ENCODE measurements at regions not wholly inside any gene's neighbourhood (a gene's known extent, or its start where the extent isn't known, plus 50 kb on each side); places are given as distances from the start of the nearest gene placed in this dataset.
A peak's percentile ranks its signal among the peaks of the same experiment; 100 is the strongest.
"Not testable (repeated sequence)": the region's sequence is repeated elsewhere in the genome, so short reads cannot be mapped to it uniquely, and the experiment has no call there.

DNA sequence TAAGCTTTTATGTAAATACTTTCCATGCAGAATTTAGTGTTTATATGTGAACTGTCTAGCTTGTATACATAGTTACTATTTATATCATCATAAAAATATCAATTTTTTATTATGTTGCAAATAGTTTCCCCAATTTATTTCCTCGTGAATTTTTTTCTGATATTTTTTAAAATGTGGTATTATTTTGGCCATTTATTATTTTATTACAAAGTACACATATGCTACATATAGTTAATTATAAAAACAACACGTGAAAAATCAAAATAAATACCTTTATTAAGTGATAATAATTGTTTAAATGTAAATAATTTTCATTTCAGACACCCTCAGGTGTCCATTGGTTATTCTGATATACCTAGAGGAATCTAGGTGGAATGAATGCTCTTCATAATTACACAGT is 1394.9 kb upstream of the PRR20A start:
- DNase-seq: no peak

- no peak for DNase-seq
Measured at GRCh38 chr13:55761986-55762385, 1378.7 kb upstream of the PRR20A start.

DNA sequence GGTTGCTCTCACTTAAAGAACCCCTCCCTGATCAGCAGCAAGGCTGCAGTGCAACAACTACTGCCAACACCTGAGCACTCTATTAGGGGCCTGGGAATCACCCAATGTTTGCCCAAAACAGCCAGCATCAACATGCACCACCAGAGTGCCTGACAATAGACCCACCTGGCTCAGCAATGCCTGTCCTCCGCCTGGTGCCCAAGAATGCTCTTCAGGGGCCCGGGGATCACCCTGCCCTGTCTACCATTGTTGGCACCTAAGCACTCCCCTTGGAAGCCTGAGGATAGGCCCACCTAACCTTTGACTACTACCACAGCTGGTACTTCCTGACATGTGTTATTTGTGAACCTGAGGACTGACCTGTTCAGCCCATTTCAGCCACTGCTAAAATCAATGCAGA is 1363.1 kb upstream of the PRR20A start:
- DNase-seq: no peak

DNA sequence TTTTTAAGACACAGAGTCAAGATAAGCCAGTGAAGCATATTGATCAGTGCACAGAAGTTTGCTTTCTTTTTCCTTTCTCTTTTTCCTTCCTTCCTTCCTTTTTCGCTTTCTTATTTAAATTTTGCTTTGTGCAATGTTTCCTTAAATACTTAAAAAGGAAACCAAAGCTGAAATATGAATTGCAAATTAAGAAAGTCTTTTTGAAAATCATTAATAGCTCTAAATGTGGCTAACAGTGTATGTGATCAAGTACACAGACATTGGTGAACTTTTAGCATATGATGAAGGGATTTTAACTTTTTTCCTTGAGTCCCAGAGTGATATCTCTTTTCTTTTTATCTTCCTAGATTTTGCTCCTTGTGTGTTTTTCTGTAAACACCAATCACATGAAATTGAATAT is 1356.9 kb upstream of the PRR20A start:
- DNase-seq: no peak

DNA sequence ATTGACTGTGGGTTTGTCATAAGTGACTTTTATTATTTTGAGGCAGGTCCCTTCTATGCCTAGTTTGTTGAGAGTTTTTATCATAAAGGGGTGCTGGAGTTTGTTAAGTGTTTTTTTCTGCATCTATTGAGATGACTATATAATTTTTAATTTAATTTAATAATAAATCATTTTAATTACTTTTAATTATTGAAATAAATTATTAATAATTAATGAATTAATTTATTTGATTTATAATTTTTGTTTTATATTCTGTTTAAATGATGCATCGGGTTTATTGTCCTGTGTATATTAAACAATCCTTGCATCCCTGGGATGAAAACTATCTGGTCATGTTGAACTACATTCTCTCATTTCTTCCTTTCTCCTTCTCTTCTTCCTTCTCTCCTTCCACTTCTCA is 1352.2 kb upstream of the PRR20A start:
- no peak for DNase-seq

DNA sequence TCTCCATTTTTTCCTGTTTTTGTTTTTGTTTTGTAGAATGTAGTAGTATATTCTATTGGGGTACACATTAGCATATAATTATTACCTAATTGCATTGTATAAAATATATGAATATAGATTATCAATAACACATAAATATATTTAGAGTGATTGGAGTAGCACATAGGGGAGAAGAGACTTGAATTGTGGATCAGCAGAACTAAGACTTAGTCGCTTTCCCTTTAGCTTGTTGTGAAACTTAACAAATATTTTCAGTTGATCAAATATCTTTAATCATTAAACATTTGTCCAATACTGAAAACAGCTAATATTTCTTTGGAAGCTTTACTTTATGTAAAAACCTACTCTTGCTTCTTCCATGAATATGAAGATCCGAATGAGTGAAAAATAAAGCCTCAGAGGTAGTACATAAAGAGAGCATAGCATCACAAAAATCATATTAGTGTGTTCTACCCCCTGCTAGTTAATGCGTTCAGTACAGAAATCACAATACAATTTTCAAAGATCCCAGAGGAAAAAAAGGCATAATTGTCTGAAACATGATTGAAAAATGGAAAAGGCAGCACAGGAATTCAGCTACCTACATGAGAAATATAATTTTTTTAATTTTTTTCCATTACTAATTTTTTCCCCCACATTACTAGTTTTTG is 1348.0 kb upstream of the PRR20A start:
- no peak for DNase-seq

- no peak for DNase-seq
Measured at GRCh38 chr13:55815458-55816033, 1325.2 kb upstream of the PRR20A start.

GRCh38 chr13:55816976-55817601 is 1323.6 kb upstream of the PRR20A start:
- DNase-seq: peak in 1 of 2 experiments; percentile 9

DNA sequence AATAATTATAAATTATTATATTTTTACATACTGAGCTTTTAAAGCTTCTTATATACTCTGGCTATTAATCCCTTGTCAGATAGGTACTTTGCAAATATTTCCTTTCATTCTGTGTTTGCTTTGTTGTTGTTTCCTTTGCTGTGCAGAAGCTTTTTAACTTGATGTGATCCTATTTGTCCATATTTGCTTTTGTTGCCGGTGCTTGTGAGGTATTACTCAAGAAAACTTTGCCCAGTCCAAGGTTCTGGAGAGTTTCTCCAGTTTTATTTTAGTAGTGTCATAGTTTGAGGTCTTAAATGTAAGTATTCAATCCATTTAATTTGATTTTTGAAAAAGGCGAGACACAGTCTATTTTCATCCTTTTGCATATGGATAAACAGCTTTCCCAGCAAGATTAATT is 1319.9 kb upstream of the PRR20A start:
- no peak for DNase-seq

GRCh38 chr13:55869648-55870047 is 1271.1 kb upstream of the PRR20A start:
- no peak for DNase-seq

DNA sequence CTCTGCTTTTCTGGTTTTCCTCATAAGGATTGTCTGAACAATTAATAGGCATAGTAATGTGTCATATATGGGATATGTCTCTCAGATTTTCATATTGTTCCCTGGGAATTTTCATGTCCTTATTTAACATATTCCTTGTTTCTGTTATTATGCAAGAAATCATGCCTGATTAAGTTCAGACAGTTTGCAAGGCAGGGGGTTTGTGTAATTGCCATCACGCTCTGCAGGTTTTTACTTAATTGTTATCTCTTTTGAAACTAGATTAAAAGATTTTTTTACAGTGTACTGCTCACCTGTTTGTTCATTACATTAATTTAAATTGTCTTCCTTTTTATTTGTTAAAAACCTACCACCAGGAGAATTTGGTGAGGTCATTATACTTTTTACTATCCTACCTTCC is 1253.2 kb upstream of the PRR20A start:
- no peak for DNase-seq

GRCh38 chr13:55893540-55893939 is 1247.2 kb upstream of the PRR20A start:
- DNase-seq: no peak

DNA sequence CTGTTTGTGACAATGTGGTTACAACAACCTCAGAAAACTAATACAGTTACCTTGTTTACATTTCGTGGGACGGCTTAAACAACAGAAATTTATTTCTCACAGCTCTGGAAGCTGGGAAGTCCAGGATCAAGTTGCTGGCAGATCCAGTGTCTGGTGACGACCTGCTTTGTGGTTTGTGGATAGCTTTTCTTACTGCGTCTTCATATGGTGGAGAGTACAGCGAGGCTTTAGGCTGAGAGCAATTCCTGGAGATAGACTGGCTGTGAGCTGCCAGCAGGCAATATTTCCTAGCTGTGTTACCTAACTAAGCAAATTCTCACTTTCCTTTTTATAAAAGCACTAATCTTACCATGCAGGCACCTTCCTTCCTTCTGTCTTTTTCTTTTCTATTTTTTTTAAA is 1203.5 kb upstream of the PRR20A start:
- no peak for DNase-seq

- no peak for DNase-seq
Measured at GRCh38 chr13:55948175-55948574, 1192.5 kb upstream of the PRR20A start.

DNA sequence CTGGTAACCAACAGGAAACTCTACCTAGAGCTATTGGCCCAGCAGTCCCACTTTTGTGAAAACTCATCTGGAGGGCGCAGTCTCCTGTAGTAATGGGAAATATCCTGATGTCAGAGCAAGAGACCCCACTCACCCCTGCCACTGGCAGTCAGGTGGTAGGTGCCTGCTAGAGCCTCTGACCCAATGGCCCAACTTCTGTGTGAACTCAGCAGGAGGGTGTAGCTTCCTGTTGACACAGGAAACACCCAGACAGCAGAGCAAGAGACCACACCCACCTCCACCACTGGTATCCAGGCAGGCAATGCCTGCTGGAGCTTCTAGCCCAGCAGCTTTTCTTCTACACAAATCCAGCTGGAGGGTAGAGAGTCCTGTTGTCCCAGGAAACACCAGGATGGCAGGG is 1176.8 kb upstream of the PRR20A start:
- no peak for DNase-seq

- no peak for DNase-seq
Measured at GRCh38 chr13:55967055-55967454, 1173.7 kb upstream of the PRR20A start.

- DNase-seq: no peak
Measured at GRCh38 chr13:55977436-55977835, 1163.3 kb upstream of the PRR20A start.

- DNase-seq: no peak
Measured at GRCh38 chr13:55981381-55981780, 1159.3 kb upstream of the PRR20A start.

GRCh38 chr13:55984026-55984425 is 1156.7 kb upstream of the PRR20A start:
- not testable (repeated sequence) for DNase-seq

- DNase-seq: no peak
Measured at GRCh38 chr13:55990631-55991030, 1150.1 kb upstream of the PRR20A start.

- no peak for DNase-seq
Measured at GRCh38 chr13:55991666-55992065, 1149.1 kb upstream of the PRR20A start.

DNA sequence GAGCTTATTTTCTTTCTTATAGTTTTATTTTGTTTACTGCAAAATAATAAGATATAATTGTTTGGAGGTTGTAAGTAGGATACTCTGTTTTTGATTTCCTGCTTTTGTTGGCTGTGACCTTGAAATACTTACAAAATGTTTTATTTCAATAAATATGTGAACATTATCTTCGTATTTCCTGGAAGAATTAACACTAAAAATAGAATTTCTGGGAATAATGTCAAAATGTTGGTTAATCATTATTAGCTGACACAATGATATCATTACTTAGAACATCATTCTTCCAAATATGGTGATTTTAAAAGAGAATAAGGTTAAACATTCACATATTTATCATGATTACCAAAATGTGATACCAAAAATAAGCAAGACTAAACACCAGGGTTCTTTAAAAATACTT is 1148.6 kb upstream of the PRR20A start:
- DNase-seq: no peak

DNA sequence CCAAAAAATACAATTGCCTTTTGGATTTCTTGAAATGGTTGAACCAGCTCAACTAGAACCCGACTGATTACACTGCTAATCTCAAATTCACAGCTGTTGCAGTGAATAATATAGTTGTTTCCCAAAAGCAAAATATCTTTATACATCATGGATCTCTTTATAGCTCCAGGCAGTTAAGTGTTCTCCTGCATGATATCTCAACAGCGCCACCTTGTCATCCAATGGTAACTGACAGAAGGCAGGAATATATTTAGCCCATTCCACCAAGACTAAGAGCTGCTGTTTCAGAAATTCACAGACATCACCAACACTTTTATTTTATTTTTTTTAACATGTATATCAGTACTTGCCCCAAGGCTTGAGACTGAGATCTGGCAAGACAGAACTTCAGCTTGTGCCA is 1141.0 kb upstream of the PRR20A start:
- DNase-seq: no peak

DNA sequence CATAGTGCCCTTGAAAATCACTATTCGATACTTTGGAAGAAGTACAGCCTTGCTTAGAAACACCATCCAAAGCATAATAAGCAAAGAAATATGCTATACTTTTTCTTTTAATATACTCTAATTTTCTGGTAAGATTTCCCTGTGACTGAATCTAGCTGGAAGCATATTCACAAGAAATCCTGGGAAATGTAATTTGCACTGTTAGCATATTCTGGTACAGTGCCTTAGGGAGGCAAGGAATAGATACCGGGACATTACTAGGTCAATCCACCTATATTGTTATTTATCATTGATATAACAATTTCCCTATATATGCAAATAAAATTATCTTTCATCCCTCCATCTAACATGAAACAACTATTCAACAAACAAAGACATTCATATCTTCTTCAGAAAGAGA is 1131.3 kb upstream of the PRR20A start:
- no peak for DNase-seq

GRCh38 chr13:56012644-56013043 is 1128.1 kb upstream of the PRR20A start:
- DNase-seq: no peak
